ENCODE measurements at regions not wholly inside any gene's neighbourhood (a gene's known extent, or its start where the extent isn't known, plus 50 kb on each side); places are given as distances from the start of the nearest gene placed in this dataset.

DNA sequence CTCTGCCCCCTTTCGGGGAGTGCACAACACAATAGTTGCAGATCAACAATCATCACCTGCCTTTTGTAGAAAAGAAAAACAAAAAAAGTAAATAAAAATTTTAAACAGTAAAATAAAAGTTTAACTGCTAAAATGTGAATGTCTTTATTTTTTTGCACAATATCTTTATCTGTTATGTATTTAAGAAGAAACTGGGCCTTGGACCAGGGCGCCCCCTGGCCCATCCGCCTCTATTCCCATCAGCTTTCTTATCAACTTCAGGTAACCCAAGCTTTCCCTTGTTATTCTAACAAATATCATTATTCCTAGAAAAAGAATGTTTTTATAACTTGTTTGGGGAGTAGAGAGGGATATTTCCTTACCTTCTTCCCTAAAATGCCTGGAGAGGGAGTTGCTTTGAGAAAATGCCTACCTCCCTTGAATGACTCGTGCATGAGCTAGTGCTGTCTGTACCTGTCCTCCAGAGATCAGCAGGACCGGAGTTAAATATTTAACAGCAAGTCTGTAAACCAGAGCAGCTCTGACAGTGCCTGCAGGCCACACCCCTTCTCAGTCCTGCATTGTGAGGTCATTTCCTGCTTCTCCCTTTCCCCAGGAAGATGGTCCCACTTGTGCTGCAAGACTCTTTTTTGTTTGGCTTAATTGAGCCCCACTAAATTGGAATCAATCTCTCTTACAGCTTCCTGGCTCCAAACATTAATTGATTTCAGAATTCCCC, 192.8 kb upstream of the RGS6 start:
- Histone ChIP-seq H3K79me2 (ENCODE audit: insufficient read depth, low read length) (no peaks in the 10 kb centered on the region), H3K4me3 (ENCODE audit: insufficient read depth, low read length, poor library complexity, severe bottlenecking) (no peak overlapping the region), H3K4me2 (ENCODE audit: low read depth, low read length, poor library complexity, severe bottlenecking) (no peak overlapping the region), H3K36me3 (ENCODE audit: low read length) (no peaks in the 10 kb centered on the region; the same call in 1 of the 2 replicates), H3K27ac (ENCODE audit: low read depth, low read length) (no peak overlapping the region), H3K9me2 (replicated peaks; ENCODE audit: insufficient read depth, low read length) (no peaks in the 10 kb centered on the region), H3F3A (ENCODE audit: insufficient read depth) (no peaks in the 10 kb centered on the region), H4K20me1 (ENCODE audit: low read depth, low read length) (no peaks in the 10 kb centered on the region), H3K9me3 (ENCODE audit: insufficient read depth, low read length) (no peaks in the 10 kb centered on the region), H2AFZ (ENCODE audit: low read depth, low read length, severe bottlenecking) (no peak overlapping the region), H3K27me3 (ENCODE audit: low read length) (no peaks in the 10 kb centered on the region), H3K9ac (ENCODE audit: low read length) (no peak overlapping the region)
- TF ChIP-seq, protein P1, sequence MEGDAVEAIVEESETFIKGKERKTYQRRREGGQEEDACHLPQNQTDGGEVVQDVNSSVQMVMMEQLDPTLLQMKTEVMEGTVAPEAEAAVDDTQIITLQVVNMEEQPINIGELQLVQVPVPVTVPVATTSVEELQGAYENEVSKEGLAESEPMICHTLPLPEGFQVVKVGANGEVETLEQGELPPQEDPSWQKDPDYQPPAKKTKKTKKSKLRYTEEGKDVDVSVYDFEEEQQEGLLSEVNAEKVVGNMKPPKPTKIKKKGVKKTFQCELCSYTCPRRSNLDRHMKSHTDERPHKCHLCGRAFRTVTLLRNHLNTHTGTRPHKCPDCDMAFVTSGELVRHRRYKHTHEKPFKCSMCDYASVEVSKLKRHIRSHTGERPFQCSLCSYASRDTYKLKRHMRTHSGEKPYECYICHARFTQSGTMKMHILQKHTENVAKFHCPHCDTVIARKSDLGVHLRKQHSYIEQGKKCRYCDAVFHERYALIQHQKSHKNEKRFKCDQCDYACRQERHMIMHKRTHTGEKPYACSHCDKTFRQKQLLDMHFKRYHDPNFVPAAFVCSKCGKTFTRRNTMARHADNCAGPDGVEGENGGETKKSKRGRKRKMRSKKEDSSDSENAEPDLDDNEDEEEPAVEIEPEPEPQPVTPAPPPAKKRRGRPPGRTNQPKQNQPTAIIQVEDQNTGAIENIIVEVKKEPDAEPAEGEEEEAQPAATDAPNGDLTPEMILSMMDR (IDR thresholded peaks at IDR 0.05; ENCODE audit: insufficient read depth, low read length, poor library complexity, severe bottlenecking), result no peak
- no peak for TF ChIP-seq EZH2phosphoT487 (conservative IDR thresholded peaks at IDR 0.05; ENCODE audit: low read length)

DNA sequence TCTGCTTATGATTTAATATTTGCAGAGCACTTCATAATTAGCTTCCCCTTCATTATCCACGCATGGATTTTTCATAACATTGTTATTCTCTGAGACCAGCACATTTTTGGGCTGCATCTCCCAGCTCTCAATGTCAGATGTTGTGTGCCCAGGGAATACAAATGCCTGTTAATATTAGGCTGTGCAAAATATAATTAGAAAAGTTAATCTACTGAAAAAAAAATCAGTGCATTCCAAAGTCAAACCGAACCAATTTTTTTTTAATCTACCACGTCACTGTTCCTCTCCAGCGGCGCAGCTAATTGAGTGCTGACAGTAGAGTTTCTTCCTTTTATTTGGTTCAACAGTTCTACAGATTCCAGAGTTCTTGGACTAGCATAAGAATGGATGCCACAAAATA, 191.0 kb upstream of the RGS6 start:
- Histone ChIP-seq H3K36me3 (ENCODE audit: low read length) (no peaks in the 10 kb centered on the region), H3K27ac (ENCODE audit: low read depth, low read length) (no peak overlapping the region), H3K4me2 (ENCODE audit: low read depth, low read length, poor library complexity, severe bottlenecking) (no peak overlapping the region), H3K9ac (ENCODE audit: low read length) (no peak overlapping the region), H3K27me3 (ENCODE audit: low read length) (no peaks in the 10 kb centered on the region), H3K4me3 (ENCODE audit: insufficient read depth, low read length, poor library complexity, severe bottlenecking) (no peak overlapping the region), H2AFZ (ENCODE audit: low read depth, low read length, severe bottlenecking) (no peak overlapping the region), H3F3A (ENCODE audit: insufficient read depth) (no peaks in the 10 kb centered on the region), H3K9me3 (ENCODE audit: insufficient read depth, low read length) (no peaks in the 10 kb centered on the region), H4K20me1 (ENCODE audit: low read depth, low read length) (no peaks in the 10 kb centered on the region), H3K9me2 (replicated peaks; ENCODE audit: insufficient read depth, low read length) (no peaks in the 10 kb centered on the region), H3K79me2 (ENCODE audit: insufficient read depth, low read length) (no peaks in the 10 kb centered on the region)
- TF ChIP-seq, protein P1 (IDR thresholded peaks at IDR 0.05; ENCODE audit: insufficient read depth, low read length, poor library complexity, severe bottlenecking), result no peak
- no peak for TF ChIP-seq EZH2phosphoT487 (conservative IDR thresholded peaks at IDR 0.05; ENCODE audit: low read length)

DNA sequence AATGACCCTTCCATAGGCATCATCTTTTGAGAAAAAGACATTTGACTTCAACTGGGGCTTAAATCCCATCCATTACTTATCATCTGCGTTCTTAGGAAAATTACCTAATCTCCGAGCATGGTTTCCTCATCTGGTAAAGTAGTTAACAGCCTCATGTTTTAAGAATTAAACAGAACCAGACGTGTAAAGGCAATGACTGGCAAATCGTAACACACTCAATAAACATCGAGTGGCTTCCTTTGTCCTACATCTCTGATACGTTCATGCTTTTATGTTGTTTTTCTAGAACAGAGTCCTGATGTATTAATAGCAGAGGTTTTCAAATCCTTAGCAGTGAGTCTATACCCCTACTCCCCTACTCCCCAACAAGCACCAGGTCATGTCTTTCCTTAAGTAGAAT, 189.7 kb upstream of the RGS6 start:
- no peaks in the 10 kb centered on the region for H3K27me3 ChIP-seq (ENCODE audit: low read length)
- H2AFZ ChIP-seq (ENCODE audit: low read depth, low read length, severe bottlenecking), result no peak overlapping the region
- H4K20me1 ChIP-seq (ENCODE audit: low read depth, low read length), result no peaks in the 10 kb centered on the region
- no peaks in the 10 kb centered on the region for H3K79me2 ChIP-seq (ENCODE audit: insufficient read depth, low read length)
- no peak overlapping the region for H3K4me2 ChIP-seq (ENCODE audit: low read depth, low read length, poor library complexity, severe bottlenecking)
- no peaks in the 10 kb centered on the region for H3K9me2 ChIP-seq (replicated peaks; ENCODE audit: insufficient read depth, low read length)
- H3F3A ChIP-seq (ENCODE audit: insufficient read depth), result no peaks in the 10 kb centered on the region
- H3K36me3 ChIP-seq (ENCODE audit: low read length), result no peaks in the 10 kb centered on the region
- no peak overlapping the region for H3K4me3 ChIP-seq (ENCODE audit: insufficient read depth, low read length, poor library complexity, severe bottlenecking)
- no peak overlapping the region for H3K9ac ChIP-seq (ENCODE audit: low read length)
- no peak overlapping the region for H3K27ac ChIP-seq (ENCODE audit: low read depth, low read length)
- TF ChIP-seq EZH2phosphoT487 (conservative IDR thresholded peaks at IDR 0.05; ENCODE audit: low read length), result no peak
- TF ChIP-seq, protein P1 (IDR thresholded peaks at IDR 0.05; ENCODE audit: insufficient read depth, low read length, poor library complexity, severe bottlenecking), result no peak
- H3K9me3 ChIP-seq (ENCODE audit: insufficient read depth, low read length), result no peaks in the 10 kb centered on the region

Data from SU-DHL-6 (cell line).